HepG2 (cell line): ENCODE measurements at regions not wholly inside any gene's neighbourhood (a gene's known extent, or its start where the extent isn't known, plus 50 kb on each side); places are given as distances from the start of the nearest gene placed in this dataset.
A peak's percentile ranks its signal among the peaks of the same experiment; 100 is the strongest.
"Not testable (repeated sequence)": the region's sequence is repeated elsewhere in the genome, so short reads cannot be mapped to it uniquely, and the experiment has no call there.

ENCODE experiments used
- ATAC-seq: fragments of 200-7000 bp; cut with Tn5 transposase; 3 replicates; pipeline ENCODE4 v1.9.1; 2020; ENCODE audit warnings: mild to moderate bottlenecking, moderate library complexity
- BruUV-seq: library from RNA; stranded (reverse); fragments of 400-500 nt; replicated peaks from 2 replicates; lab custom pipeline; 2021; lab: Mats Ljungman, UMichigan
- CTCF ChIA-PET: fragments of 300-600 bp; formaldehyde crosslinking; extraction: SDS; loops from one replicate; lab custom pipeline; 2021; ENCODE audit warnings: low total read pairs, inconsistent platforms, low intra/inter-chr PET ratio; lab: Yijun Ruan, JAX
- POLR2A ChIA-PET: fragments of 350-600 bp; sonication (Branson Sonifier 250); formaldehyde crosslinking; loops from one replicate; lab custom pipeline; 2020; ENCODE audit warnings: antibody characterized with exemption, inconsistent platforms; lab: Yijun Ruan, JAX
- DNase-seq: peaks from one replicate; pipeline ENCODE4 v3.0.0-alpha.2; 2015; ENCODE audit warnings: low spot score
- FAIRE-seq: peaks from 3 replicates; lab custom pipeline; 2011; peaks lifted over from hg19 to GRCh38; lab: Jason Lieb, UNC
- H2AFZ ChIP-seq: one replicate; pipeline ENCODE4 v1.6.1; 2011; ENCODE audit warnings: low read length, inconsistent platforms
- H3K27ac ChIP-seq: fragments of 300-600 bp; 3 replicates; pipeline ENCODE4 v1.8.0; 2011; ENCODE audit warnings: mixed run types, mild to moderate bottlenecking, mixed read lengths, low read length, inconsistent platforms; ENCODE audit not compliant: insufficient read depth; ENCODE audit errors: extremely low read length
- H3K27me3 ChIP-seq, 2 experiments: fragments of 200-600 bp in 1 of 2; 2 replicates in 1 of 2; 3 replicates in 1 of 2; pipeline versions ENCODE4 v1.6.0 to v1.8.0; 2011; ENCODE audit warnings: low read length in 2 of 2, mild to moderate bottlenecking in 2 of 2, moderate library complexity in 2 of 2, inconsistent platforms in 1 of 2; ENCODE audit not compliant: insufficient read depth in 2 of 2, control insufficient read depth in 1 of 2
- H3K36me3 ChIP-seq, 2 experiments: fragments of 200-600 bp in 1 of 2; replicated peaks in 1 of 2; 2 replicates in 1 of 2; 3 replicates in 1 of 2; pipeline versions ENCODE4 v1.5.1 to v1.8.0; 2011; ENCODE audit warnings: low read length in 2 of 2, inconsistent platforms in 1 of 2; ENCODE audit not compliant: insufficient read depth in 2 of 2, control insufficient read depth in 1 of 2
- H3K4me1 ChIP-seq: 2 replicates; pipeline ENCODE4 v1.5.1; 2012; ENCODE audit warnings: low read length, inconsistent platforms; ENCODE audit not compliant: insufficient read depth
- H3K4me2 ChIP-seq: 2 replicates; pipeline ENCODE4 v1.6.0; 2011; ENCODE audit warnings: low read depth, low read length, inconsistent platforms
- H3K4me3 ChIP-seq, 3 experiments: fragments of 200-600 bp in 1 of 3; sonication (generic), shearing (Covaris generic) in 1 of 3; replicated peaks in 1 of 3; 2 replicates each; pipeline ENCODE4 v1.5.1; 2011 to 2016; ENCODE audit warnings: low read length in 3 of 3, inconsistent platforms in 2 of 3, low read depth in 2 of 3, mild to moderate bottlenecking in 2 of 3, control low read depth in 1 of 3, mixed read lengths in 1 of 3; ENCODE audit not compliant: insufficient read depth in 1 of 3
- H3K79me2 ChIP-seq: one replicate; pipeline ENCODE4 v1.6.1; 2011; ENCODE audit warnings: low read length, inconsistent platforms; ENCODE audit not compliant: insufficient read depth
- H3K9ac ChIP-seq: 2 replicates; pipeline ENCODE4 v1.6.0; 2011; ENCODE audit warnings: mild to moderate bottlenecking, low read depth, low read length, inconsistent platforms; ENCODE audit not compliant: insufficient read depth
- H3K9me3 ChIP-seq: 2 replicates; pipeline ENCODE4 v1.5.1; 2012; ENCODE audit warnings: mild to moderate bottlenecking, low read length
- H4K20me1 ChIP-seq: 2 replicates; pipeline ENCODE4 v1.6.0; 2011; ENCODE audit warnings: inconsistent platforms, mild to moderate bottlenecking, low read length, moderate library complexity; ENCODE audit not compliant: insufficient read depth
- FOSL2 ChIP-seq: sonication (generic); formaldehyde crosslinking; IDR thresholded peaks from 2 replicates; pipeline ENCODE4 v1.4.0; 2020; ENCODE audit warnings: missing genetic modification reagents
- WGBS: methylation state at CpG from one replicate; pipeline ENCODE4 v1.1.6; 2017; ENCODE audit warnings: low lambda C conversion rate; 5-methylcytosine and 5-hydroxymethylcytosine counted together
- in situ Hi-C: cut with HindIII; loops from 2 replicates; pipeline ENCODE4 v1.10.0; 2017; ENCODE audit warnings: low pct_unique_long_range_greater_than_20kb; ENCODE audit not compliant: extremely low pct_ligation_motif_present
- intact Hi-C: fragments of 100-400 bp; cut with micrococcal nuclease; formaldehyde crosslinking; loops from one replicate; pipeline ENCODE4 v1.10.0; 2022; ENCODE audit not compliant: unreplicated experiment

GRCh38 chr7:65074959-65075358 is 68.5 kb upstream of the ERV3-1 start:
- H4K20me1 ChIP-seq, H3K4me2 ChIP-seq, CTCF ChIA-PET, FAIRE-seq, H3K27me3 ChIP-seq, H2AFZ ChIP-seq, DNase-seq, H3K79me2 ChIP-seq, H3K9ac ChIP-seq, ATAC-seq, intact Hi-C loops, H3K36me3 ChIP-seq, in situ Hi-C loops, POLR2A ChIA-PET, H3K4me3 ChIP-seq, BruUV-seq, H3K27ac ChIP-seq, H3K9me3 ChIP-seq: not testable (repeated sequence)
- 89% methylated on average over 16 of the region's 33 CpGs for WGBS
- H3K4me1 ChIP-seq, result peaks cover 29% of the 10 kb centered on the region

GRCh38 chr7:65073160-65073559 is 66.7 kb upstream of the ERV3-1 start:
- H3K9me3 ChIP-seq, CTCF ChIA-PET, H3K27me3 ChIP-seq, intact Hi-C loops, H3K9ac ChIP-seq, H3K36me3 ChIP-seq, POLR2A ChIA-PET, BruUV-seq, H3K4me3 ChIP-seq: not testable (repeated sequence)
- Histone ChIP-seq H3K27ac (peak overlapping the region; percentile 35), H3K4me1 (peaks cover 28% of the 10 kb centered on the region), H3K4me2 (0 out of 2 replicates have a peak overlapping the region, but pooled peaks have one; percentile 9)
- 8% methylated on average over 2 of the region's 3 CpGs for WGBS
- ATAC-seq, result peak; percentile 46
- peak; percentile 36; the same call in 1 of the 2 replicates for TF ChIP-seq FOSL2
- TF ChIP-seq, all 625 proteins: peak for 1; not testable (repeated sequence) for 624
- in situ Hi-C loops, H4K20me1 ChIP-seq, H3K79me2 ChIP-seq, FAIRE-seq, H2AFZ ChIP-seq: not testable (repeated sequence)
- peak; percentile 24 for DNase-seq
